ENCODE measurements at regions not wholly inside any gene's neighbourhood (a gene's known extent, or its start where the extent isn't known, plus 50 kb on each side); places are given as distances from the start of the nearest gene placed in this dataset.

- H3K9me3 ChIP-seq, result no peaks in the 10 kb centered on the region
- H3K27ac ChIP-seq, result no peak overlapping the region
- 28 to 58% (median 52%) methylated on average over 6 of the region's 6 CpGs for WGBS, 3 donors
- TF ChIP-seq CTCF (IDR thresholded peaks at IDR 0.05) (no peak), EP300 (IDR thresholded peaks at IDR 0.05) (no peak), POLR2A (IDR thresholded peaks at IDR 0.05) (no peak)
- H3K4me3 ChIP-seq, result no peak overlapping the region
- no peaks in the 10 kb centered on the region for H3K27me3 ChIP-seq
- H3K36me3 ChIP-seq, result no peaks in the 10 kb centered on the region
- peaks cover 1% of the 10 kb centered on the region for H3K4me1 ChIP-seq (ENCODE audit: insufficient read depth)
- intact Hi-C loops (cut with DNase I), result loop anchor here in 1 of 4 donors (10.0 kb wide), 1 partner anchor 59 kb away; no protein-coding TSS in a partner anchor
- no peak for DNase-seq
Observed at GRCh38 chr20:12893653-12894052, 115.1 kb upstream of the SPTLC3 start.

- peaks cover 1% of the 10 kb centered on the region for H3K4me1 ChIP-seq (ENCODE audit: insufficient read depth)
- intact Hi-C loops (cut with DNase I), result loop anchor here in 1 of 4 donors (10.0 kb wide), 1 partner anchor 59 kb away; no protein-coding TSS in a partner anchor
- TF ChIP-seq CTCF (IDR thresholded peaks at IDR 0.05) (no peak), POLR2A (IDR thresholded peaks at IDR 0.05) (no peak), EP300 (IDR thresholded peaks at IDR 0.05) (no peak)
- H3K27me3 ChIP-seq, result no peaks in the 10 kb centered on the region
- no peak overlapping the region for H3K4me3 ChIP-seq
- 84 to 88% (median 84%) methylated on average over 7 of the region's 7 CpGs for WGBS, 3 donors
- H3K36me3 ChIP-seq, result no peaks in the 10 kb centered on the region
- no peak for DNase-seq
- no peaks in the 10 kb centered on the region for H3K9me3 ChIP-seq
- no peak overlapping the region for H3K27ac ChIP-seq
Observed at GRCh38 chr20:12894089-12894488, 114.7 kb upstream of the SPTLC3 start.

GRCh38 chr20:12896180-12896579, 112.6 kb upstream of the SPTLC3 start:
- WGBS, 3 donors, result 93 to 98% (median 93%) methylated on average over 2 of the region's 2 CpGs
- Histone ChIP-seq H3K27me3 (no peaks in the 10 kb centered on the region), H3K27ac (no peak overlapping the region), H3K9me3 (no peaks in the 10 kb centered on the region), H3K4me1 (ENCODE audit: insufficient read depth) (peaks cover 1% of the 10 kb centered on the region), H3K4me3 (no peak overlapping the region), H3K36me3 (no peaks in the 10 kb centered on the region)
- intact Hi-C loops (cut with DNase I), result loop anchor here in 1 of 4 donors (10.0 kb wide), 1 partner anchor 61 kb away; no protein-coding TSS in a partner anchor
- TF ChIP-seq EP300 (IDR thresholded peaks at IDR 0.05), result no peak
- no peak for TF ChIP-seq CTCF (IDR thresholded peaks at IDR 0.05)
- no peak for TF ChIP-seq POLR2A (IDR thresholded peaks at IDR 0.05)
- DNase-seq, result no peak

- H3K36me3 ChIP-seq, result no peaks in the 10 kb centered on the region
- no peaks in the 10 kb centered on the region for H3K4me1 ChIP-seq (ENCODE audit: insufficient read depth)
- WGBS, 3 donors, result 28 to 42% (median 38%) methylated on average over 4 of the region's 4 CpGs
- TF ChIP-seq EP300 (IDR thresholded peaks at IDR 0.05) (no peak), CTCF (IDR thresholded peaks at IDR 0.05) (no peak), POLR2A (IDR thresholded peaks at IDR 0.05) (no peak)
- no peak for DNase-seq
- no peak overlapping the region for H3K27ac ChIP-seq
- intact Hi-C loops (cut with DNase I), result no loop called here
- no peaks in the 10 kb centered on the region for H3K9me3 ChIP-seq
- H3K27me3 ChIP-seq, result no peaks in the 10 kb centered on the region
- no peak overlapping the region for H3K4me3 ChIP-seq
Observed at GRCh38 chr20:12902992-12903391, 105.8 kb upstream of the SPTLC3 start.
